ENCODE measurements at regions not wholly inside any gene's neighbourhood (a gene's known extent, or its start where the extent isn't known, plus 50 kb on each side); places are given as distances from the start of the nearest gene placed in this dataset.

GRCh38 chrX:1074172-1074571 is 138.3 kb downstream of the CRLF2 start:
- TF ChIP-seq EP300 (IDR thresholded peaks at IDR 0.05) (no peak), CTCF (IDR thresholded peaks at IDR 0.05) (no peak), POLR2A (IDR thresholded peaks at IDR 0.05; ENCODE audit: low read depth) (no peak)

Measured in esophagus muscularis mucosa (tissue), 4 donors.